Suprapubic skin (tissue), 4 donors: ENCODE measurements at regions not wholly inside any gene's neighbourhood (a gene's known extent, or its start where the extent isn't known, plus 50 kb on each side); places are given as distances from the start of the nearest gene placed in this dataset.

ENCODE experiments used
- POLR2A ChIP-seq, 2 donors: fragments of 450-650 bp; IDR thresholded peaks; one replicate each; pipeline ENCODE4 v1.6.1; 2017; ENCODE audit warnings: antibody characterized with exemption in 2 of 2, mild to moderate bottlenecking in 2 of 2, moderate library complexity in 2 of 2
- POLR2AphosphoS5 ChIP-seq, 3 donors: sonication (generic); formaldehyde crosslinking; IDR thresholded peaks; one replicate each; pipeline ENCODE4 v1.6.1; 2017; ENCODE audit warnings: antibody characterized with exemption in 3 of 3
- TF ChIP-seq, protein P1 (sequence below), 2 donors: fragments of 200-600 bp in 1 of 2; fragments of 450-650 bp in 1 of 2; sonication (generic) in 1 of 2; IDR thresholded peaks; one replicate each; pipeline ENCODE4 v1.5.1; 2016 to 2019; ENCODE audit warnings: antibody characterized with exemption in 2 of 2, mild to moderate bottlenecking in 1 of 2, moderate library complexity in 1 of 2

DNA sequence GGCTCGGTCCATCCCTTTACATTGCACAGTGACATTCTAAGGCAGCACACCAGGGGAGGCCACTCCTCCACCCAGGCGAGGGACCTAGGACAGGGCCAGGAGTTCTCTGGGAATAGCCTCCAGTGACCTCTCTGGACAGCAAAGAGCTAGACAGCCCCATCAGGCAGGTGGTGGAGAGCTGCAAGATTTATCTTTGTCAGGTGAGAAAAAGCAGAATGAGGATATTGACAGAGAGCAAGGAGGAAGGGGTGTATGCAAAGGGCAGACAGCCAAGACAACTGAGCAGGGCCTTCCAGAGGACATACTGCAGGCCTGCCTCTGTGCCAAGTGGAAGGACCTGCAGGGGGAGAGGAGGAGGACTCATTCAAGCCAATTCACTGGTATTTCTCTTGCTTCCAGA is 112.4 kb upstream of the MAX start:
- TF ChIP-seq, protein P1, sequence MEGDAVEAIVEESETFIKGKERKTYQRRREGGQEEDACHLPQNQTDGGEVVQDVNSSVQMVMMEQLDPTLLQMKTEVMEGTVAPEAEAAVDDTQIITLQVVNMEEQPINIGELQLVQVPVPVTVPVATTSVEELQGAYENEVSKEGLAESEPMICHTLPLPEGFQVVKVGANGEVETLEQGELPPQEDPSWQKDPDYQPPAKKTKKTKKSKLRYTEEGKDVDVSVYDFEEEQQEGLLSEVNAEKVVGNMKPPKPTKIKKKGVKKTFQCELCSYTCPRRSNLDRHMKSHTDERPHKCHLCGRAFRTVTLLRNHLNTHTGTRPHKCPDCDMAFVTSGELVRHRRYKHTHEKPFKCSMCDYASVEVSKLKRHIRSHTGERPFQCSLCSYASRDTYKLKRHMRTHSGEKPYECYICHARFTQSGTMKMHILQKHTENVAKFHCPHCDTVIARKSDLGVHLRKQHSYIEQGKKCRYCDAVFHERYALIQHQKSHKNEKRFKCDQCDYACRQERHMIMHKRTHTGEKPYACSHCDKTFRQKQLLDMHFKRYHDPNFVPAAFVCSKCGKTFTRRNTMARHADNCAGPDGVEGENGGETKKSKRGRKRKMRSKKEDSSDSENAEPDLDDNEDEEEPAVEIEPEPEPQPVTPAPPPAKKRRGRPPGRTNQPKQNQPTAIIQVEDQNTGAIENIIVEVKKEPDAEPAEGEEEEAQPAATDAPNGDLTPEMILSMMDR (IDR thresholded peaks at IDR 0.05) = no peak
- no peak for TF ChIP-seq POLR2A (IDR thresholded peaks at IDR 0.05)
- no peak for TF ChIP-seq POLR2AphosphoS5 (IDR thresholded peaks at IDR 0.05)
